Liver (tissue), 8 donors: ENCODE measurements at regions not wholly inside any gene's neighbourhood (a gene's known extent, or its start where the extent isn't known, plus 50 kb on each side); places are given as distances from the start of the nearest gene placed in this dataset.

Experiments
- DNase-seq: peaks from one replicate; pipeline ENCODE4 v3.0.0-alpha.2; 2017; ENCODE audit warnings: low spot score
- H3K27ac ChIP-seq, 2 donors: one replicate each; pipeline ENCODE4 v1.7.0; 2013; ENCODE audit warnings: inconsistent platforms in 2 of 2, low read length in 2 of 2, control low read depth in 1 of 2, low read depth in 1 of 2, mild to moderate bottlenecking in 1 of 2
- H3K27me3 ChIP-seq, 4 donors: one replicate each; pipeline versions ENCODE4 v1.6.1 to v1.7.0; 2013; ENCODE audit warnings: low read length in 3 of 4, inconsistent platforms in 1 of 4, mild to moderate bottlenecking in 1 of 4, moderate library complexity in 1 of 4; ENCODE audit not compliant: control insufficient read depth in 4 of 4, insufficient read depth in 4 of 4
- H3K36me3 ChIP-seq, 4 donors: one replicate each; pipeline versions ENCODE4 v1.6.1 to v1.7.0; 2013; ENCODE audit warnings: low read length in 3 of 4, mild to moderate bottlenecking in 3 of 4, low read depth in 1 of 4, moderate library complexity in 1 of 4; ENCODE audit not compliant: control insufficient read depth in 4 of 4, insufficient read depth in 3 of 4
- H3K4me1 ChIP-seq, 4 donors: one replicate each; pipeline versions ENCODE4 v1.6.1 to v1.7.0; 2013; ENCODE audit warnings: low read length in 3 of 4, mild to moderate bottlenecking in 3 of 4, moderate library complexity in 1 of 4; ENCODE audit not compliant: control insufficient read depth in 4 of 4, insufficient read depth in 4 of 4
- H3K4me3 ChIP-seq, 3 donors: one replicate each; pipeline versions ENCODE4 v1.6.1 to v1.7.0; 2013; ENCODE audit warnings: low read length in 3 of 3, control low read depth in 1 of 3, low read depth in 1 of 3, mild to moderate bottlenecking in 1 of 3
- H3K9ac ChIP-seq, 2 donors: one replicate each; pipeline ENCODE4 v1.7.0; 2013; ENCODE audit warnings: low read length in 2 of 2, mild to moderate bottlenecking in 2 of 2, moderate library complexity in 2 of 2, control low read depth in 1 of 2, low read depth in 1 of 2
- H3K9me3 ChIP-seq, 4 donors: one replicate each; pipeline versions ENCODE4 v1.6.1 to v1.7.0; 2013; ENCODE audit warnings: low read length in 3 of 4; ENCODE audit not compliant: control insufficient read depth in 4 of 4
- FOXA1 ChIP-seq: IDR thresholded peaks from 2 replicates; pipeline ENCODE4 v1.6.1; 2016; ENCODE audit warnings: antibody characterized with exemption
- GABPA ChIP-seq, 2 donors: IDR thresholded peaks in 1 of 2; conservative IDR thresholded peaks in 1 of 2; 2 replicates each; pipeline ENCODE4 v1.6.1; 2016; ENCODE audit warnings: antibody characterized with exemption in 2 of 2, mild to moderate bottlenecking in 1 of 2, moderate library complexity in 1 of 2
- HNF4A ChIP-seq, 2 donors: conservative IDR thresholded peaks; 2 replicates each; pipeline ENCODE4 v1.6.1; 2016; ENCODE audit warnings: antibody characterized with exemption in 2 of 2, mild to moderate bottlenecking in 2 of 2
- HNF4G ChIP-seq: IDR thresholded peaks from 2 replicates; pipeline ENCODE4 v1.6.1; 2016; ENCODE audit warnings: antibody characterized with exemption
- NR2F2 ChIP-seq: IDR thresholded peaks from 2 replicates; pipeline ENCODE4 v1.6.1; 2016; ENCODE audit warnings: antibody characterized with exemption
- RAD21 ChIP-seq, 2 donors: IDR thresholded peaks; 2 replicates each; pipeline ENCODE4 v1.6.1; 2016; ENCODE audit warnings: antibody characterized with exemption in 2 of 2, mild to moderate bottlenecking in 2 of 2
- RXRA ChIP-seq, 2 donors: IDR thresholded peaks; 2 replicates each; pipeline ENCODE4 v1.6.1; 2017 to 2018; ENCODE audit warnings: antibody characterized with exemption in 2 of 2, mild to moderate bottlenecking in 1 of 2
- SP1 ChIP-seq: IDR thresholded peaks from 2 replicates; pipeline ENCODE4 v1.6.1; 2018; ENCODE audit warnings: antibody characterized with exemption, mild to moderate bottlenecking
- TAF1 ChIP-seq: conservative IDR thresholded peaks from 2 replicates; pipeline ENCODE4 v1.6.1; 2016; ENCODE audit warnings: antibody characterized with exemption, mild to moderate bottlenecking
- WGBS: extraction: QIAGEN DNeasy Blood & Tissue Kit; methylation state at CpG from one replicate; pipeline ENCODE4 v1.1.7; 2013; 5-methylcytosine and 5-hydroxymethylcytosine counted together
- TF ChIP-seq, protein P1 (sequence below): fragments of 150-350 bp; IDR thresholded peaks from 2 replicates; pipeline ENCODE4 v1.5.1; 2017; ENCODE audit warnings: improper control_type of control experiment, low read depth, low read length; ENCODE audit not compliant: missing input control
- TF ChIP-seq, protein P2 (sequence below): IDR thresholded peaks from 2 replicates; pipeline ENCODE4 v1.6.1; 2016; ENCODE audit warnings: antibody characterized with exemption
- TF ChIP-seq, protein P3 (sequence below): IDR thresholded peaks from 2 replicates; pipeline ENCODE4 v1.6.1; 2016; ENCODE audit warnings: antibody characterized with exemption, mild to moderate bottlenecking
- TF ChIP-seq, protein P4 (sequence below): IDR thresholded peaks from 2 replicates; pipeline ENCODE4 v1.6.1; 2016; ENCODE audit warnings: antibody characterized with exemption
- TF ChIP-seq, protein P5 (sequence below): IDR thresholded peaks from 2 replicates; pipeline ENCODE4 v1.6.1; 2016; ENCODE audit warnings: antibody characterized with exemption
- donor health status: healthy.
- donor health status: healthy.
- donor health status: healthy.
- donor health status: healthy.
- donor health status: healthy.

DNA sequence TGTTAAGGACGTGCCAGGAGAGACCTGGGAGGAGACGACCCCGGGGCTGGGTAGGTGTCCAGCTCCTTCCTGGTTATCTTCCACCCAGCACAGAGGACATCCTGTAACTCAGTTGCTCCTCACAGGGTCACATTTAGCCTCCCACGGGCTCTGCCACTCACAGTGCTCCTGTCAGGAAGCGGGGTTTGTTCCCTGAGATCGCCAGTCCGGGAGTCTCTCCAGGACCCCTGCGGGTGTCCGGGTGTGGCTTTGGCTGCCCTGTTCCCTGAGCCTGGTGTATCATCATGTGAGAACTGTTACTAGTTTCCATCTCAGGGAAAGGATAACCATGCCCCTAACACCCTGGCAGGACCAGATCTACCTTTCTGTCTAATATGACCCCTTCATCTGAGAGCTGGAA, 158.2 kb upstream of the RUNX1 start:
- TF ChIP-seq, protein P1, sequence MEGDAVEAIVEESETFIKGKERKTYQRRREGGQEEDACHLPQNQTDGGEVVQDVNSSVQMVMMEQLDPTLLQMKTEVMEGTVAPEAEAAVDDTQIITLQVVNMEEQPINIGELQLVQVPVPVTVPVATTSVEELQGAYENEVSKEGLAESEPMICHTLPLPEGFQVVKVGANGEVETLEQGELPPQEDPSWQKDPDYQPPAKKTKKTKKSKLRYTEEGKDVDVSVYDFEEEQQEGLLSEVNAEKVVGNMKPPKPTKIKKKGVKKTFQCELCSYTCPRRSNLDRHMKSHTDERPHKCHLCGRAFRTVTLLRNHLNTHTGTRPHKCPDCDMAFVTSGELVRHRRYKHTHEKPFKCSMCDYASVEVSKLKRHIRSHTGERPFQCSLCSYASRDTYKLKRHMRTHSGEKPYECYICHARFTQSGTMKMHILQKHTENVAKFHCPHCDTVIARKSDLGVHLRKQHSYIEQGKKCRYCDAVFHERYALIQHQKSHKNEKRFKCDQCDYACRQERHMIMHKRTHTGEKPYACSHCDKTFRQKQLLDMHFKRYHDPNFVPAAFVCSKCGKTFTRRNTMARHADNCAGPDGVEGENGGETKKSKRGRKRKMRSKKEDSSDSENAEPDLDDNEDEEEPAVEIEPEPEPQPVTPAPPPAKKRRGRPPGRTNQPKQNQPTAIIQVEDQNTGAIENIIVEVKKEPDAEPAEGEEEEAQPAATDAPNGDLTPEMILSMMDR, result no peak
- TF ChIP-seq HNF4A (conservative IDR thresholded peaks at IDR 0.05) (no peak), HNF4G (no peak), FOXA1 (no peak), RAD21 (IDR thresholded peaks at IDR 0.05) (no peak), NR2F2 (no peak)
- TF ChIP-seq, protein P2, sequence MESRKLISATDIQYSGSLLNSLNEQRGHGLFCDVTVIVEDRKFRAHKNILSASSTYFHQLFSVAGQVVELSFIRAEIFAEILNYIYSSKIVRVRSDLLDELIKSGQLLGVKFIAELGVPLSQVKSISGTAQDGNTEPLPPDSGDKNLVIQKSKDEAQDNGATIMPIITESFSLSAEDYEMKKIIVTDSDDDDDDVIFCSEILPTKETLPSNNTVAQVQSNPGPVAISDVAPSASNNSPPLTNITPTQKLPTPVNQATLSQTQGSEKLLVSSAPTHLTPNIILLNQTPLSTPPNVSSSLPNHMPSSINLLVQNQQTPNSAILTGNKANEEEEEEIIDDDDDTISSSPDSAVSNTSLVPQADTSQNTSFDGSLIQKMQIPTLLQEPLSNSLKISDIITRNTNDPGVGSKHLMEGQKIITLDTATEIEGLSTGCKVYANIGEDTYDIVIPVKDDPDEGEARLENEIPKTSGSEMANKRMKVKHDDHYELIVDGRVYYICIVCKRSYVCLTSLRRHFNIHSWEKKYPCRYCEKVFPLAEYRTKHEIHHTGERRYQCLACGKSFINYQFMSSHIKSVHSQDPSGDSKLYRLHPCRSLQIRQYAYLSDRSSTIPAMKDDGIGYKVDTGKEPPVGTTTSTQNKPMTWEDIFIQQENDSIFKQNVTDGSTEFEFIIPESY, result no peak
- TF ChIP-seq, protein P3, sequence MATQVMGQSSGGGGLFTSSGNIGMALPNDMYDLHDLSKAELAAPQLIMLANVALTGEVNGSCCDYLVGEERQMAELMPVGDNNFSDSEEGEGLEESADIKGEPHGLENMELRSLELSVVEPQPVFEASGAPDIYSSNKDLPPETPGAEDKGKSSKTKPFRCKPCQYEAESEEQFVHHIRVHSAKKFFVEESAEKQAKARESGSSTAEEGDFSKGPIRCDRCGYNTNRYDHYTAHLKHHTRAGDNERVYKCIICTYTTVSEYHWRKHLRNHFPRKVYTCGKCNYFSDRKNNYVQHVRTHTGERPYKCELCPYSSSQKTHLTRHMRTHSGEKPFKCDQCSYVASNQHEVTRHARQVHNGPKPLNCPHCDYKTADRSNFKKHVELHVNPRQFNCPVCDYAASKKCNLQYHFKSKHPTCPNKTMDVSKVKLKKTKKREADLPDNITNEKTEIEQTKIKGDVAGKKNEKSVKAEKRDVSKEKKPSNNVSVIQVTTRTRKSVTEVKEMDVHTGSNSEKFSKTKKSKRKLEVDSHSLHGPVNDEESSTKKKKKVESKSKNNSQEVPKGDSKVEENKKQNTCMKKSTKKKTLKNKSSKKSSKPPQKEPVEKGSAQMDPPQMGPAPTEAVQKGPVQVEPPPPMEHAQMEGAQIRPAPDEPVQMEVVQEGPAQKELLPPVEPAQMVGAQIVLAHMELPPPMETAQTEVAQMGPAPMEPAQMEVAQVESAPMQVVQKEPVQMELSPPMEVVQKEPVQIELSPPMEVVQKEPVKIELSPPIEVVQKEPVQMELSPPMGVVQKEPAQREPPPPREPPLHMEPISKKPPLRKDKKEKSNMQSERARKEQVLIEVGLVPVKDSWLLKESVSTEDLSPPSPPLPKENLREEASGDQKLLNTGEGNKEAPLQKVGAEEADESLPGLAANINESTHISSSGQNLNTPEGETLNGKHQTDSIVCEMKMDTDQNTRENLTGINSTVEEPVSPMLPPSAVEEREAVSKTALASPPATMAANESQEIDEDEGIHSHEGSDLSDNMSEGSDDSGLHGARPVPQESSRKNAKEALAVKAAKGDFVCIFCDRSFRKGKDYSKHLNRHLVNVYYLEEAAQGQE, result no peak
- H3K27ac ChIP-seq, result no peak overlapping the region
- no peak for DNase-seq
- H3K27me3 ChIP-seq, result peaks cover 0 to 3% (median 0%) of the 10 kb centered on the region in 4 donors
- 78% methylated on average over 9 of the region's 9 CpGs for WGBS
- H3K4me1 ChIP-seq, result no peaks in the 10 kb centered on the region
- no peak overlapping the region for H3K9ac ChIP-seq
- peaks cover 0 to 2% (median 0%) of the 10 kb centered on the region in 4 donors for H3K9me3 ChIP-seq
- no peaks in the 10 kb centered on the region for H3K36me3 ChIP-seq
- H3K4me3 ChIP-seq, result no peak overlapping the region

DNA sequence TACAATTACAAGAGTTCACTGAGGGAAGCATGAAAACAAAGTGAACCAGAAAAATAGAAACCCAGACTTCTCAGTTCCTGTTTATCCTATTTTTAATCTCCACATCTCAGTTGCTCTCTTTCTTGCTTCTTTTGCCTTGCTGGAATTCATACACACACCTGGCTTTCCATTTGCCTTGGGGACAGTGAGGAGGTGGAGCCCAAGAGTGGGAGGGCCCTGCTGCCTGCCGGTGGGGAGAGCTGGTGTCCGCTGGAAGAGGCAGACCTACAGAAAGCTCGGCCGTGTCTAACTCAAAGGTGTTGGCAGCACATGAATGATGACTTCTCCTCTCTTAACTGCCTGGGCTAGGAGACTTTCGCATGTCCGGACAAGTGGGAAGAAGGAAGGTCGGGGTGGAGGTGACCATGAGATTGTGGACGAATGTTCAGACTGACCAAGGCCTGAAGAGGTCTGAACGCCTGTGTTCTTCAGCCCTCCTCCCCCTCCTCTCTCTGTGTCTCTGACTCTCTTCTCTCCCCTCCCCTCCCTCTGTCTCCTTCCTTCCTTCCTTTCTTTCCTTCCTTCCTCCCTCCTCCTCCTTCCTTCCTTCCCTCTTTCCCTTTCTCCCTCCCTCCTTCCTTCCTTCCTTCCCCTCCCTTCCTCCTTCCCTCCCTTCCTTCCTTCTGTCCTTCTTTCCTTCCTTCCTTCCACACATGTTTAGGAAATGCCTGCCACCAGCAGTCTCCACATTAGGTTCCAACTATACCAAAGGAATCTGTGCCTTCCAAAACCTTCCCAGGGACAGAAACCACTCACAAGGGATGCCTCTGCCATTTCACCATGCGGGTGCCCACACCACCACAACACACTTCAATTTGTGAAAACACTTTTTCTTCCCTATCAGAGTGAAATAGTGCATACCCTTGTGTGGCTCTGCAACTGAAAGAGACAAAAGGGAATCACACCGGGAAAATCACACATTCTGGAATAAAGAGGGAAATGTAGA, 157.3 kb upstream of the RUNX1 start:
- Histone ChIP-seq H3K4me1 (no peaks in the 10 kb centered on the region), H3K27ac (no peak overlapping the region), H3K36me3 (no peaks in the 10 kb centered on the region), H3K9ac (no peak overlapping the region), H3K4me3 (no peak overlapping the region), H3K27me3 (peaks cover 0 to 3% (median 0%) of the 10 kb centered on the region in 4 donors), H3K9me3 (peaks cover 0 to 2% (median 0%) of the 10 kb centered on the region in 4 donors)
- TF ChIP-seq TAF1, result no peak
- TF ChIP-seq, protein P4, sequence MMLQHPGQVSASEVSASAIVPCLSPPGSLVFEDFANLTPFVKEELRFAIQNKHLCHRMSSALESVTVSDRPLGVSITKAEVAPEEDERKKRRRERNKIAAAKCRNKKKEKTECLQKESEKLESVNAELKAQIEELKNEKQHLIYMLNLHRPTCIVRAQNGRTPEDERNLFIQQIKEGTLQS, result no peak
- TF ChIP-seq SP1, result no peak
- TF ChIP-seq, protein P5, sequence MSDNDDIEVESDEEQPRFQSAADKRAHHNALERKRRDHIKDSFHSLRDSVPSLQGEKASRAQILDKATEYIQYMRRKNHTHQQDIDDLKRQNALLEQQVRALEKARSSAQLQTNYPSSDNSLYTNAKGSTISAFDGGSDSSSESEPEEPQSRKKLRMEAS, result no peak
- no peak for TF ChIP-seq RXRA (IDR thresholded peaks at IDR 0.05)
- TF ChIP-seq, protein P1, result no peak
- TF ChIP-seq HNF4A (conservative IDR thresholded peaks at IDR 0.05), result no peak
- no peak for TF ChIP-seq FOXA1
- TF ChIP-seq GABPA (IDR thresholded peaks at IDR 0.05 in 1 of 2, conservative IDR thresholded peaks at IDR 0.05 in 1 of 2), result no peak
- WGBS, result 64% methylated on average over 11 of the region's 11 CpGs
- no peak for DNase-seq
